Endothelial cell of umbilical vein (primary cell): ENCODE measurements at regions not wholly inside any gene's neighbourhood (a gene's known extent, or its start where the extent isn't known, plus 50 kb on each side); places are given as distances from the start of the nearest gene placed in this dataset.

Experiments used
- CTCF ChIP-seq, 2 donors: IDR thresholded peaks; 1 replicate in 1 of 2; 2 replicates in 1 of 2; pipeline ENCODE4 v1.5.1; 2011; ENCODE audit warnings: low read length in 2 of 2, mild to moderate bottlenecking in 2 of 2, moderate library complexity in 2 of 2, control low read depth in 1 of 2, inconsistent platforms in 1 of 2, low read depth in 1 of 2; ENCODE audit not compliant: insufficient read depth in 1 of 2; ENCODE audit errors: extremely low read depth in 1 of 2
- EZH2 ChIP-seq: IDR thresholded peaks from 2 replicates; pipeline ENCODE4 v1.6.1; 2012; ENCODE audit warnings: borderline replicate concordance, low read depth, mild to moderate bottlenecking, moderate library complexity, low read length, inconsistent platforms; ENCODE audit not compliant: severe bottlenecking
- FOS ChIP-seq: IDR thresholded peaks from 2 replicates; pipeline ENCODE4 v1.6.1; 2011; ENCODE audit warnings: mild to moderate bottlenecking, low read length, moderate library complexity, borderline replicate concordance; ENCODE audit not compliant: insufficient read depth
- GATA2 ChIP-seq: IDR thresholded peaks from 2 replicates; pipeline ENCODE4 v1.7.0; 2011; ENCODE audit warnings: low read depth, mild to moderate bottlenecking, moderate library complexity, mixed read lengths, low read length; ENCODE audit not compliant: insufficient read length, insufficient read depth
- JUN ChIP-seq: IDR thresholded peaks from 2 replicates; pipeline ENCODE4 v1.6.1; 2011; ENCODE audit warnings: borderline replicate concordance, low read depth; ENCODE audit not compliant: insufficient read length, insufficient read depth
- MYC ChIP-seq: IDR thresholded peaks from one replicate; pipeline ENCODE4 v1.6.1; 2011; ENCODE audit warnings: mild to moderate bottlenecking, low read depth, low read length
- POLR2A ChIP-seq: IDR thresholded peaks from 2 replicates; pipeline ENCODE4 v1.6.1; 2012; ENCODE audit warnings: low read depth, mild to moderate bottlenecking, control low read depth, low read length
- POLR2AphosphoS5 ChIP-seq: IDR thresholded peaks from 2 replicates; pipeline ENCODE4 v1.6.1; 2012; ENCODE audit warnings: low read depth, mild to moderate bottlenecking, control low read depth, low read length, moderate library complexity; ENCODE audit not compliant: insufficient read depth
- TF ChIP-seq, protein P1 (sequence below): IDR thresholded peaks from 2 replicates; pipeline ENCODE4 v1.6.1; 2011; ENCODE audit not compliant: insufficient read depth, insufficient read length

GRCh38 chrX:117483950-117484349 is 632.7 kb downstream of the KLHL13 start:
- TF ChIP-seq CTCF (IDR thresholded peaks at IDR 0.05; ENCODE audit: extremely low read depth in 1 of 2, insufficient read depth in 1 of 2, low read depth in 1 of 2, low read length in 2 of 2) (no peak), EZH2 (no peak), POLR2A (no peak), POLR2AphosphoS5 (no peak), JUN (no peak), MYC (no peak), FOS (no peak), GATA2 (no peak)
- TF ChIP-seq, protein P1, sequence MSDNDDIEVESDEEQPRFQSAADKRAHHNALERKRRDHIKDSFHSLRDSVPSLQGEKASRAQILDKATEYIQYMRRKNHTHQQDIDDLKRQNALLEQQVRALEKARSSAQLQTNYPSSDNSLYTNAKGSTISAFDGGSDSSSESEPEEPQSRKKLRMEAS: no peak
